Fibroblast of the aortic adventitia (primary cell): ENCODE measurements at regions not wholly inside any gene's neighbourhood (a gene's known extent, or its start where the extent isn't known, plus 50 kb on each side); places are given as distances from the start of the nearest gene placed in this dataset.

Source experiments
- DNase-seq: peaks from one replicate; pipeline ENCODE4 v3.0.0-alpha.2; 2010; ENCODE audit warnings: low read depth
- H3K4me3 ChIP-seq: 2 replicates; pipeline ENCODE4 v1.5.1; 2011; ENCODE audit warnings: low read depth, mild to moderate bottlenecking, control low read depth, low read length, moderate library complexity
- CTCF ChIP-seq: IDR thresholded peaks from 2 replicates; pipeline ENCODE4 v1.5.1; 2011; ENCODE audit warnings: mild to moderate bottlenecking, low read length, control low read depth, inconsistent platforms; ENCODE audit not compliant: insufficient read depth

- no peak overlapping the region for H3K4me3 ChIP-seq
- TF ChIP-seq CTCF: no peak
- no peak for DNase-seq
Measured at GRCh38 chr20:19833395-19833794, 75.3 kb downstream of the RIN2 start.

DNA sequence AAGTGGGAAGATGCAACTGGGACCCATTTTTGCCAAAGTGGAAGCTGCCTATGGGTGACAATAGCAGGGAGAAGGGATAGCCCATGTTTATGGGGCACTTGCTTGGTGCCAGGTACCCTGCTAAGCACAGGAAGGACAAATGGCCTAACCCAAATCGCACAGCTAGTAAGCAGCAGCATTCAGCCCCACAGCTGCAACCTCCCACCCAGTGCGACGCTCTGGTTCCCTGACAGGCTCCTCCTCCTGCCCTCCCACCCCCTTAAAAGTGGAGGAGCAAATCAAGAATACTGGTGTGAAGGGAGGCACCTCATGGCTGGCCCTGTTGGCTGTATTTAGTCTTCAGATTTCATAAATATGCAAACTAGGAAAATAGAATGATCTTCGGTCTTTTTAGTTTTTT lies 76.2 kb downstream of the RIN2 start:
- DNase-seq: no peak
- no peak for TF ChIP-seq CTCF
- no peak overlapping the region for H3K4me3 ChIP-seq

DNA sequence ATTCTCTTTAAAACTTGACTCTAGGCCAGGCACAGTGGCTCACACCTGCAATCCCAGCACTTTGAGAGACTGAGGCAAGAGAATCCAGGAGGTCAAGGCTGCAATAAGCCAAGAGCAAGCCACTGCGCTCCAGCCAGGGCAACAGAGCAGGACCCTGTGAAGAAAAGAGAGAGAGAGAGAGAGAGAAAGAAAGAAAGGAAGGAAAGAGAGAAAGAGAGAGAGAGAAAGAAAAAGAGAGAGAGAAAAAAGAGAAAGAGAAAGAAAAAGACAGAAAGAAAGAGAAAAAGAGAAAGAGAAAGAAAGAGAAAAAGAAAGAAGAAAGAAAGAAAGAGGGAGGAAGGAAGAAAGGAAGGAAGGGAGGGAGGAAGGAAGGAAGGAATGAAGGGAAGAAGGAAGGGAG lies 76.7 kb downstream of the RIN2 start:
- H3K4me3 ChIP-seq: no peak overlapping the region
- TF ChIP-seq CTCF: no peak
- no peak for DNase-seq

GRCh38 chr20:19835533-19836222 lies 77.6 kb downstream of the RIN2 start:
- no peak for TF ChIP-seq CTCF
- H3K4me3 ChIP-seq: no peak overlapping the region
- no peak for DNase-seq

DNA sequence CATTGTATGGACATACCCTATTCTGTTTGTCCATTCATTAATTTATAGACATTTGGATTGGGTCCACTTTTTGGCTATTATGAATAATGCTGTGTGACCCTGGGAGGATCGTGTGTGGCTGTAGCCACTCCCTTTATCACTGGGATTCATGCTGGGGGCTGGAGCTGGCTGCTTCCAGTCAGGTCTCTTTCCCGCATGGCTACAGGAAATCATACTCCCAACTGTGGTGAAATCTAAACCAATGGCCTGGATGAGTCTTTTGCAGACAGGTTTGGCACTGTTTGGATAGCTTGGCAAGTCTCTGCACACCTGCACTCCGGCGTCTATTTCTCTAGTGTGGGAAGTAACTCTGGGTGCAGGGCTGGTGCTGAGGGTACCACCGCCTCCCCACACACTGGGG lies 80.4 kb downstream of the RIN2 start:
- no peak for TF ChIP-seq CTCF
- no peak for DNase-seq
- no peak overlapping the region for H3K4me3 ChIP-seq

DNA sequence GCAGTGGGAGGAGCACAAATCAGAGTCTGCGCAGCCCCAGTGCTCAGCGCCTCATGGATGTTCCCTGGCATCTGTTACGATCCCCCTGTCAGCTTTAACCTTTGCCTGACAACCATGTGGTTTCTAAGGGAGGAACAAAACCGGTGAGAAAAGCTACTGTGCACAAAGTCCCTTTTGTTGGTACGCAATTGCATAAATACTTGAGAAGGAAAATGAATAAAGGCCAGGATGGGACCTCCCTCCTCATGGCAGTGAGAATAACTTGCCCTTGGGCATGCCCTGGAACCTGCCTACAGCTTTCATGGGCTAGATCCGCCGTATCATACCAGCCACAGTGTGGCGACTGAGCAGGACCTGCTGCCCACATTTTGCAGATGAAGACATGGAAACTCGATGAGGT lies 81.0 kb downstream of the RIN2 start:
- no peak for DNase-seq
- no peak overlapping the region for H3K4me3 ChIP-seq
- TF ChIP-seq CTCF: no peak

- no peak for TF ChIP-seq CTCF
- H3K4me3 ChIP-seq: no peak overlapping the region
- no peak for DNase-seq
Measured at GRCh38 chr20:19840111-19840710, 82.2 kb downstream of the RIN2 start.
